ENCODE measurements at regions not wholly inside any gene's neighbourhood (a gene's known extent, or its start where the extent isn't known, plus 50 kb on each side); places are given as distances from the start of the nearest gene placed in this dataset.

- DNase-seq, result no peak
- 87 to 91% (median 90%) methylated on average over 5 of the region's 5 CpGs for WGBS, 3 donors
- H3K4me1 ChIP-seq (ENCODE audit: control insufficient read depth in 3 of 3, insufficient read depth in 2 of 3, low read depth in 1 of 3, low read length in 2 of 3), result no peaks in the 10 kb centered on the region
- H3K27me3 ChIP-seq (ENCODE audit: control insufficient read depth in 3 of 3, insufficient read depth in 3 of 3, low read length in 3 of 3), result no peaks in the 10 kb centered on the region
- H3K4me3 ChIP-seq (ENCODE audit: low read depth in 1 of 3, low read length in 3 of 3), result no peak overlapping the region
- H3K27ac ChIP-seq (ENCODE audit: low read depth in 1 of 3, low read length in 2 of 3), result no peak overlapping the region
- H3K9me3 ChIP-seq (ENCODE audit: control insufficient read depth in 2 of 2, insufficient read depth in 1 of 2, low read depth in 1 of 2, low read length in 1 of 2), result no peaks in the 10 kb centered on the region
- FAIRE-seq, result no peak
- no peaks in the 10 kb centered on the region for H3K36me3 ChIP-seq (ENCODE audit: control insufficient read depth in 3 of 3, insufficient read depth in 2 of 3, low read depth in 1 of 3, low read length in 3 of 3)
These were observed 78.9 kb upstream of the THRB start for GRCh38 chr3:24573576-24573975.

- FAIRE-seq, result no peak
These were observed 83.7 kb upstream of the THRB start for GRCh38 chr3:24578324-24578723.

DNA sequence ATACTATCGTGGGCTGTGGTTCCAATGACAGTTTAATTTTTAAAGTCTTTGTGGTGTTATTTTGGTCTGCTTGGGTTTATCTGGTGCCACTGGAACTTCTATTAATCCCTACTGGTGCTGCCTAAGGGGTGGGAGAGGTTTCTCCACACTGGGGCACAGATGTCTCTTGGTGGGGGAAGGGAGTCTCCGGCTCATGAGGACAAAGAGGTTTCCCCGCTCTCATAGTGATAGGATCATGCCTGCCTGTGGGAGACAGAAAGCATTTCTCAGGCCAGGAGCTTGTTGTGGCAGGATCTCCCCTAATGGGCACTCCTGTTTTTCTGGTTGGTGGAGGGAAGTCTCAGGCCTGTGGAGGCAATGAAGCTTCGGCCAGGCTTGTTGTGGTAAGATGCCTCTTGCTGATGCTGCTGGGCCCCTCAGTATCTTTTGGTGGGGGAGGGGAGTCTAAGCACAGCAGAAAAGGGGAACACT is 84.3 kb upstream of the THRB start:
- no peak for FAIRE-seq
- 87 to 96% (median 91%) methylated on average over 4 of the region's 4 CpGs for WGBS, 3 donors
- Histone ChIP-seq H3K27me3 (ENCODE audit: control insufficient read depth in 3 of 3, insufficient read depth in 3 of 3, low read length in 3 of 3) (no peaks in the 10 kb centered on the region), H3K4me3 (ENCODE audit: low read depth in 1 of 3, low read length in 3 of 3) (no peak overlapping the region), H3K36me3 (ENCODE audit: control insufficient read depth in 3 of 3, insufficient read depth in 2 of 3, low read depth in 1 of 3, low read length in 3 of 3) (no peaks in the 10 kb centered on the region), H3K4me1 (ENCODE audit: control insufficient read depth in 3 of 3, insufficient read depth in 2 of 3, low read depth in 1 of 3, low read length in 2 of 3) (no peaks in the 10 kb centered on the region), H3K9me3 (ENCODE audit: control insufficient read depth in 2 of 2, insufficient read depth in 1 of 2, low read depth in 1 of 2, low read length in 1 of 2) (no peaks in the 10 kb centered on the region), H3K27ac (ENCODE audit: low read depth in 1 of 3, low read length in 2 of 3) (no peak overlapping the region)
- DNase-seq, result no peak

More at GRCh38 chr3:24578324-24578723, 83.7 kb upstream of the THRB start:
- no peaks in the 10 kb centered on the region for H3K4me1 ChIP-seq (ENCODE audit: control insufficient read depth in 3 of 3, insufficient read depth in 2 of 3, low read depth in 1 of 3, low read length in 2 of 3)
- no peak overlapping the region for H3K4me3 ChIP-seq (ENCODE audit: low read depth in 1 of 3, low read length in 3 of 3)
- no peaks in the 10 kb centered on the region for H3K27me3 ChIP-seq (ENCODE audit: control insufficient read depth in 3 of 3, insufficient read depth in 3 of 3, low read length in 3 of 3)
- H3K9me3 ChIP-seq (ENCODE audit: control insufficient read depth in 2 of 2, insufficient read depth in 1 of 2, low read depth in 1 of 2, low read length in 1 of 2), result no peaks in the 10 kb centered on the region
- H3K27ac ChIP-seq (ENCODE audit: low read depth in 1 of 3, low read length in 2 of 3), result no peak overlapping the region
- H3K36me3 ChIP-seq (ENCODE audit: control insufficient read depth in 3 of 3, insufficient read depth in 2 of 3, low read depth in 1 of 3, low read length in 3 of 3), result no peaks in the 10 kb centered on the region
- DNase-seq, result no peak
- 88 to 98% (median 92%) methylated on average over 1 of the region's 1 CpG for WGBS, 3 donors

- peak in 1 of 2 donors; percentile 33 for DNase-seq
- 75 to 80% (median 80%) methylated on average over 10 of the region's 10 CpGs for WGBS, 3 donors
- no peak overlapping the region for H3K27ac ChIP-seq (ENCODE audit: low read depth in 1 of 3, low read length in 2 of 3)
- peaks cover 0 to under 1% (median 0%) of the 10 kb centered on the region in 3 donors for H3K4me1 ChIP-seq (ENCODE audit: control insufficient read depth in 3 of 3, insufficient read depth in 2 of 3, low read depth in 1 of 3, low read length in 2 of 3)
- no peaks in the 10 kb centered on the region for H3K27me3 ChIP-seq (ENCODE audit: control insufficient read depth in 3 of 3, insufficient read depth in 3 of 3, low read length in 3 of 3)
- no peaks in the 10 kb centered on the region for H3K9me3 ChIP-seq (ENCODE audit: control insufficient read depth in 2 of 2, insufficient read depth in 1 of 2, low read depth in 1 of 2, low read length in 1 of 2)
- FAIRE-seq, result no peak
- H3K4me3 ChIP-seq (ENCODE audit: low read depth in 1 of 3, low read length in 3 of 3), result no peak overlapping the region
- H3K36me3 ChIP-seq (ENCODE audit: control insufficient read depth in 3 of 3, insufficient read depth in 2 of 3, low read depth in 1 of 3, low read length in 3 of 3), result no peaks in the 10 kb centered on the region
These were observed 88.1 kb upstream of the THRB start for GRCh38 chr3:24582431-24583403.

GRCh38 chr3:24586920-24587319 is 92.3 kb upstream of the THRB start:
- H3K9me3 ChIP-seq (ENCODE audit: control insufficient read depth in 2 of 2, insufficient read depth in 1 of 2, low read depth in 1 of 2, low read length in 1 of 2), result no peaks in the 10 kb centered on the region
- DNase-seq (no peak), FAIRE-seq (no peak)
- H3K27me3 ChIP-seq (ENCODE audit: control insufficient read depth in 3 of 3, insufficient read depth in 3 of 3, low read length in 3 of 3), result no peaks in the 10 kb centered on the region
- no peak overlapping the region for H3K4me3 ChIP-seq (ENCODE audit: low read depth in 1 of 3, low read length in 3 of 3)
- peaks cover 2 to 30% (median 3%) of the 10 kb centered on the region in 3 donors for H3K4me1 ChIP-seq (ENCODE audit: control insufficient read depth in 3 of 3, insufficient read depth in 2 of 3, low read depth in 1 of 3, low read length in 2 of 3)
- no peak overlapping the region for H3K27ac ChIP-seq (ENCODE audit: low read depth in 1 of 3, low read length in 2 of 3)
- no peaks in the 10 kb centered on the region for H3K36me3 ChIP-seq (ENCODE audit: control insufficient read depth in 3 of 3, insufficient read depth in 2 of 3, low read depth in 1 of 3, low read length in 3 of 3)
- 59 to 88% (median 82%) methylated on average over 4 of the region's 4 CpGs for WGBS, 3 donors

DNA sequence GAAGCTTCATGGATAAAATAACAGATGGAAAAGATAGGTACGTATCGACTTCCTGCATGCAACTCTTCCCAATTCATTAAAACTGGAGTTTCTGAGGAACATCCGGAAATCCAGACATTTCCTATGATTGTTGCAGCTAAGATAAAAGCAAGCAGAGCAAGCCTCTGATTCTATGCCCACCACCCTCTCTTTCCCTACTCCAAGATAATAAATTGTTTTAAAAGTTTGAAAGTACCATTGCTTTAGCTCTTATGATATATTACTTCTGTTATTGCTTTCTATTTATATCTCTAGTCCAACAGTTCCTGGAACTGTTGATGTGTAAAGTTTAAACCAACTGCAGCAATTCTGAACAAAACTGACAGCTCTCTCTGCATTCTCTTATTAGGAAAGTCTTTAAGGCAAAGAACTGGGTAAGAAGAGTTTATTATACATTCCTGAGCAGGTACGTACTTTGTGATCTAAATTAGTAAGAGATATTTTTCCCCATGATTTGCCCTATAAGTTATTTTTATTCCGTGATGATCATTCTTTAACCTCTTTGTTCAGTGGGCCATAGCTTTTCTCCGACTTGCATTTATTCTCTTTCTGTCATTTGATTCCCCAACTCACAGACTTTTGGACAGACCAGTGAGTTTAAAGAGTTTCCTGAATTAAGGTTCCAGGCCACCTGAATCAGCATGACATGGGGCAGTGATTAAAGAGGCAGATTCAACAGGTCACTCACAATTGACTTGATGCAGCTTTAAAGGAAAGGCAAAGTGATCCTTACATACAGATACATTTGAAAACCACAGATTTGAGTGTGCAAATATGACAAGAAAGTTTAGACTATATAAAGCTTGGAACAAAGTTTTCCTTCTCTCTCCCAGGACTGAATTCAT is 94.2 kb upstream of the THRB start:
- Histone ChIP-seq H3K27ac (ENCODE audit: low read depth in 1 of 3, low read length in 2 of 3) (peak overlapping the region in 1 of 3 donors; percentile 90), H3K4me3 (ENCODE audit: low read depth in 1 of 3, low read length in 3 of 3) (peak overlapping the region in 1 of 3 donors; percentile 27), H3K9me3 (ENCODE audit: control insufficient read depth in 2 of 2, insufficient read depth in 1 of 2, low read depth in 1 of 2, low read length in 1 of 2) (no peaks in the 10 kb centered on the region), H3K36me3 (ENCODE audit: control insufficient read depth in 3 of 3, insufficient read depth in 2 of 3, low read depth in 1 of 3, low read length in 3 of 3) (no peaks in the 10 kb centered on the region), H3K27me3 (ENCODE audit: control insufficient read depth in 3 of 3, insufficient read depth in 3 of 3, low read length in 3 of 3) (no peaks in the 10 kb centered on the region), H3K4me1 (ENCODE audit: control insufficient read depth in 3 of 3, insufficient read depth in 2 of 3, low read depth in 1 of 3, low read length in 2 of 3) (peaks cover 2 to 40% (median 3%) of the 10 kb centered on the region in 3 donors)
- DNase-seq (peak in 1 of 2 donors; percentile 56), FAIRE-seq (no peak)
- WGBS, 3 donors, result 43 to 78% (median 62%) methylated on average over 6 of the region's 6 CpGs

DNA sequence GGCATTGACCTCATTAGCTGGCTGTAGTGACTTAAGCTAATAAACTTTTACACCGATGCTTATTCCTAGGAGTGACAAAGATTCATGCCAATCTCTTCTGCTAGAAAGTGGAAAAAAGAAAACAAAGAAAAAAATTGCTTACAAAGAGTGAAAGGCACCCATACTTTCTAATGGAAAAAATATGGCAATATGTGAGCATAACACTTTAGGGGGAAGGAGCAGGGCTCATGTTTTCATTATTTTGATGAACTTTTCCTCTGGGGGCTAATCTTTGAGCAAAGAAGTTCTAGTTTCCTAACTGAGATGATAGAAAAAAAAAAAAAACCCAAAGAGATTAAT is 94.8 kb upstream of the THRB start:
- Histone ChIP-seq H3K4me1 (ENCODE audit: control insufficient read depth in 3 of 3, insufficient read depth in 2 of 3, low read depth in 1 of 3, low read length in 2 of 3) (peaks cover 2 to 40% (median 3%) of the 10 kb centered on the region in 3 donors), H3K27me3 (ENCODE audit: control insufficient read depth in 3 of 3, insufficient read depth in 3 of 3, low read length in 3 of 3) (no peaks in the 10 kb centered on the region), H3K9me3 (ENCODE audit: control insufficient read depth in 2 of 2, insufficient read depth in 1 of 2, low read depth in 1 of 2, low read length in 1 of 2) (no peaks in the 10 kb centered on the region), H3K36me3 (ENCODE audit: control insufficient read depth in 3 of 3, insufficient read depth in 2 of 3, low read depth in 1 of 3, low read length in 3 of 3) (no peaks in the 10 kb centered on the region), H3K4me3 (ENCODE audit: low read depth in 1 of 3, low read length in 3 of 3) (peak overlapping the region in 1 of 3 donors; percentile 27), H3K27ac (ENCODE audit: low read depth in 1 of 3, low read length in 2 of 3) (peak overlapping the region in 1 of 3 donors; percentile 90)
- WGBS, 3 donors, result 8 to 36% (median 10%) methylated on average over 1 of the region's 1 CpG
- DNase-seq, result peak in 1 of 2 donors; percentile 23
- FAIRE-seq, result no peak
